ENCODE measurements at regions not wholly inside any gene's neighbourhood (a gene's known extent, or its start where the extent isn't known, plus 50 kb on each side); places are given as distances from the start of the nearest gene placed in this dataset.

GRCh38 chr2:2849464-2850217 is 518.6 kb upstream of the MYT1L start:
- no peaks in the 10 kb centered on the region for H3K4me1 ChIP-seq (replicated peaks)
- peaks cover 16% of the 10 kb centered on the region for H3K9me3 ChIP-seq (replicated peaks)
- H3K27me3 ChIP-seq (replicated peaks): no peaks in the 10 kb centered on the region
- no peaks in the 10 kb centered on the region for H3K36me3 ChIP-seq
- no peak overlapping the region for H3K27ac ChIP-seq
- no peak for DNase-seq (ENCODE audit: low read depth in 1 of 2, low spot score in 2 of 2)
- no peak overlapping the region for H3K4me3 ChIP-seq

GRCh38 chr2:2848621-2849333 is 517.7 kb upstream of the MYT1L start:
- Histone ChIP-seq H3K27ac (no peak overlapping the region), H3K36me3 (no peaks in the 10 kb centered on the region), H3K27me3 (replicated peaks) (no peaks in the 10 kb centered on the region), H3K4me1 (replicated peaks) (no peaks in the 10 kb centered on the region), H3K4me3 (no peak overlapping the region), H3K9me3 (replicated peaks) (peaks cover 16% of the 10 kb centered on the region)
- no peak for DNase-seq (ENCODE audit: low read depth in 1 of 2, low spot score in 2 of 2)

- Histone ChIP-seq H3K4me1 (replicated peaks) (no peaks in the 10 kb centered on the region), H3K9me3 (replicated peaks) (peaks cover 16% of the 10 kb centered on the region), H3K36me3 (no peaks in the 10 kb centered on the region), H3K27me3 (replicated peaks) (no peaks in the 10 kb centered on the region), H3K27ac (no peak overlapping the region), H3K4me3 (no peak overlapping the region)
- no peak for DNase-seq (ENCODE audit: low read depth in 1 of 2, low spot score in 2 of 2)
These were observed 517.1 kb upstream of the MYT1L start for GRCh38 chr2:2848198-2848597.

- DNase-seq (ENCODE audit: low read depth in 1 of 2, low spot score in 2 of 2): no peak
- H3K27me3 ChIP-seq (replicated peaks): no peaks in the 10 kb centered on the region
- no peaks in the 10 kb centered on the region for H3K36me3 ChIP-seq
- H3K9me3 ChIP-seq (replicated peaks): peaks cover 9% of the 10 kb centered on the region
- H3K27ac ChIP-seq: no peak overlapping the region
- H3K4me1 ChIP-seq (replicated peaks): no peaks in the 10 kb centered on the region
- H3K4me3 ChIP-seq: no peak overlapping the region
These were observed 516.2 kb upstream of the MYT1L start for GRCh38 chr2:2847209-2847676.

GRCh38 chr2:2846332-2847208 is 515.5 kb upstream of the MYT1L start:
- DNase-seq (ENCODE audit: low read depth in 1 of 2, low spot score in 2 of 2): no peak
- Histone ChIP-seq H3K9me3 (replicated peaks) (peaks cover 6% of the 10 kb centered on the region; the same call in 1 of the 2 replicates), H3K4me3 (no peak overlapping the region), H3K27ac (no peak overlapping the region), H3K36me3 (no peaks in the 10 kb centered on the region), H3K4me1 (replicated peaks) (no peaks in the 10 kb centered on the region), H3K27me3 (replicated peaks) (no peaks in the 10 kb centered on the region)

- Histone ChIP-seq H3K9me3 (replicated peaks) (peaks cover 6% of the 10 kb centered on the region; the same call in 1 of the 2 replicates), H3K4me1 (replicated peaks) (no peaks in the 10 kb centered on the region)
These were observed 514.8 kb upstream of the MYT1L start for GRCh38 chr2:2845806-2846315.

GRCh38 chr2:2845267-2845666 is 514.2 kb upstream of the MYT1L start:
- H3K4me1 ChIP-seq (replicated peaks): no peaks in the 10 kb centered on the region
- DNase-seq (ENCODE audit: low read depth in 1 of 2, low spot score in 2 of 2): no peak
- H3K27me3 ChIP-seq (replicated peaks): no peaks in the 10 kb centered on the region
- peaks cover 6% of the 10 kb centered on the region; the same call in 1 of the 2 replicates for H3K9me3 ChIP-seq (replicated peaks)
- H3K27ac ChIP-seq: no peak overlapping the region
- no peak overlapping the region for H3K4me3 ChIP-seq
- H3K36me3 ChIP-seq: no peaks in the 10 kb centered on the region

More at GRCh38 chr2:2845806-2846315, 514.8 kb upstream of the MYT1L start:
- Histone ChIP-seq H3K27me3 (replicated peaks) (no peaks in the 10 kb centered on the region), H3K36me3 (no peaks in the 10 kb centered on the region), H3K4me3 (no peak overlapping the region), H3K27ac (no peak overlapping the region)
- DNase-seq (ENCODE audit: low read depth in 1 of 2, low spot score in 2 of 2): no peak

- Histone ChIP-seq H3K4me1 (replicated peaks) (no peaks in the 10 kb centered on the region), H3K9me3 (replicated peaks) (peaks cover 6% of the 10 kb centered on the region; the same call in 1 of the 2 replicates), H3K36me3 (no peaks in the 10 kb centered on the region), H3K4me3 (no peak overlapping the region), H3K27me3 (replicated peaks) (no peaks in the 10 kb centered on the region), H3K27ac (no peak overlapping the region)
- DNase-seq (ENCODE audit: low read depth in 1 of 2, low spot score in 2 of 2): no peak
These were observed 513.0 kb upstream of the MYT1L start for GRCh38 chr2:2843969-2844548.

- Histone ChIP-seq H3K27ac (no peak overlapping the region), H3K27me3 (replicated peaks) (no peaks in the 10 kb centered on the region), H3K4me3 (no peak overlapping the region), H3K36me3 (no peaks in the 10 kb centered on the region), H3K9me3 (replicated peaks) (peaks cover 6% of the 10 kb centered on the region; the same call in 1 of the 2 replicates), H3K4me1 (replicated peaks) (no peaks in the 10 kb centered on the region)
- peak in 1 of 2 experiments; percentile 19 for DNase-seq (ENCODE audit: low read depth in 1 of 2, low spot score in 2 of 2)
These were observed 511.4 kb upstream of the MYT1L start for GRCh38 chr2:2842466-2842865.

GRCh38 chr2:2840681-2841300 is 509.7 kb upstream of the MYT1L start:
- H3K36me3 ChIP-seq: no peaks in the 10 kb centered on the region
- H3K4me1 ChIP-seq (replicated peaks): no peaks in the 10 kb centered on the region
- H3K27me3 ChIP-seq (replicated peaks): no peaks in the 10 kb centered on the region
- H3K9me3 ChIP-seq (replicated peaks): peaks cover 4% of the 10 kb centered on the region; the same call in 1 of the 2 replicates
- H3K27ac ChIP-seq: no peak overlapping the region
- H3K4me3 ChIP-seq: no peak overlapping the region
- DNase-seq (ENCODE audit: low read depth in 1 of 2, low spot score in 2 of 2): peak in 1 of 2 experiments; percentile 33

- peak in 1 of 2 experiments; percentile 36 for DNase-seq (ENCODE audit: low read depth in 1 of 2, low spot score in 2 of 2)
- no peak overlapping the region for H3K4me3 ChIP-seq
- no peaks in the 10 kb centered on the region for H3K36me3 ChIP-seq
- H3K27ac ChIP-seq: no peak overlapping the region
- no peaks in the 10 kb centered on the region for H3K4me1 ChIP-seq (replicated peaks)
- peaks cover 8% of the 10 kb centered on the region for H3K9me3 ChIP-seq (replicated peaks)
- no peaks in the 10 kb centered on the region for H3K27me3 ChIP-seq (replicated peaks)
These were observed 508.9 kb upstream of the MYT1L start for GRCh38 chr2:2839782-2840531.

- H3K27ac ChIP-seq: no peak overlapping the region
- DNase-seq (ENCODE audit: low read depth in 1 of 2, low spot score in 2 of 2): no peak
- no peaks in the 10 kb centered on the region for H3K27me3 ChIP-seq (replicated peaks)
- no peaks in the 10 kb centered on the region for H3K36me3 ChIP-seq
- H3K4me3 ChIP-seq: no peak overlapping the region
- H3K9me3 ChIP-seq (replicated peaks): peaks cover 9% of the 10 kb centered on the region
- no peaks in the 10 kb centered on the region for H3K4me1 ChIP-seq (replicated peaks)
These were observed 508.3 kb upstream of the MYT1L start for GRCh38 chr2:2839393-2839781.
